ENCODE measurements at regions not wholly inside any gene's neighbourhood (a gene's known extent, or its start where the extent isn't known, plus 50 kb on each side); places are given as distances from the start of the nearest gene placed in this dataset.

- no peak overlapping the region for H3K27ac ChIP-seq
- TF ChIP-seq ZFX (IDR thresholded peaks at IDR 0.05) (no peak), CTCF (conservative IDR thresholded peaks at IDR 0.05) (peak; percentile 95)
Observed at GRCh38 chr1:36609241-36610027, 126.7 kb upstream of the CSF3R start.

DNA sequence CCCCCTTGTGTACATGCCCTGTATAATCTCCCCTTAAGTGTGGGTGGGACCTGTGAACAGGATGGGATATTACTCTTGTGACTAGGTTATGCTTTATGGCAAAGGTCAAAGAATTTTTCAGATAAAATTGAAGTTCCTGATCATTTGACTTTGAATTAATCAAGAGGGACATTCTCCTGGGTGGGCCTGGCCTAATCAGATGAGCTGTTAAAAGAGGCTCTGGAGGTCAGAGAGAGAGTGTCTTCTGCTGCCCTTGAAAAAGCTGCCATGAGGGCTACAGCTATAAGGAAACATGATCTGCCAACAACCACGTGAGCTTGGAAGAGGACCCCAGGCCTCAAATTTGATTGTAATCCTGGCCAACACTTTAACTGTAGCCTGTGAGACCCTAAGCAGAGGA is 125.6 kb upstream of the CSF3R start:
- TF ChIP-seq ZFX (IDR thresholded peaks at IDR 0.05) (no peak), CTCF (conservative IDR thresholded peaks at IDR 0.05) (no peak)

DNA sequence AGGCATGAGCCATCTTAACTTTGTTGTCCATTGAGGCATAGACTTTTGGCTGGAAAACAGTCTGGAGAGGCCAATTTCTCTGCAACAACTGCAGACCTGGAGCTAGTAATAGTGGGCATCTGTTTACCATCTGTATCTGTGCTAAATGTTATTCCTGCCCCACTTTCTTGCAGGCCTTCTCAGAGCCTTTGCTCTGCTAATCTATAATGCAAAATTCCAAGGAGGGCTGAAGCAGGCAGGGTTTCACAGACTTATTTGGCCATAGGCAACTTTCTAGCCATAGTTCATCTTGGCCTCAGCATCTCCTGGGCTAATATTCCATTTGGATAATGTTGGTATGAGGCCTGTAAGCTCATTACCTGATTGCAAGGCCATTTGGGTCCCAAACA is 124.5 kb upstream of the CSF3R start:
- no peak overlapping the region for H3K27ac ChIP-seq
- TF ChIP-seq ZFX (IDR thresholded peaks at IDR 0.05) (no peak), CTCF (conservative IDR thresholded peaks at IDR 0.05) (no peak)

More for the DNA sequence above, 125.6 kb upstream of the CSF3R start:
- no peak overlapping the region for H3K27ac ChIP-seq

GRCh38 chr1:36606641-36607262 is 124.0 kb upstream of the CSF3R start:
- H3K27ac ChIP-seq: no peak overlapping the region
- TF ChIP-seq ZFX (IDR thresholded peaks at IDR 0.05) (no peak), CTCF (conservative IDR thresholded peaks at IDR 0.05) (no peak)

- TF ChIP-seq CTCF (conservative IDR thresholded peaks at IDR 0.05) (no peak), ZFX (IDR thresholded peaks at IDR 0.05) (no peak)
- no peak overlapping the region for H3K27ac ChIP-seq
Observed at GRCh38 chr1:36605942-36606640, 123.4 kb upstream of the CSF3R start.

- TF ChIP-seq ZFX (IDR thresholded peaks at IDR 0.05) (no peak), CTCF (conservative IDR thresholded peaks at IDR 0.05) (no peak)
- H3K27ac ChIP-seq: no peak overlapping the region
Observed at GRCh38 chr1:36603461-36603860, 120.7 kb upstream of the CSF3R start.

DNA sequence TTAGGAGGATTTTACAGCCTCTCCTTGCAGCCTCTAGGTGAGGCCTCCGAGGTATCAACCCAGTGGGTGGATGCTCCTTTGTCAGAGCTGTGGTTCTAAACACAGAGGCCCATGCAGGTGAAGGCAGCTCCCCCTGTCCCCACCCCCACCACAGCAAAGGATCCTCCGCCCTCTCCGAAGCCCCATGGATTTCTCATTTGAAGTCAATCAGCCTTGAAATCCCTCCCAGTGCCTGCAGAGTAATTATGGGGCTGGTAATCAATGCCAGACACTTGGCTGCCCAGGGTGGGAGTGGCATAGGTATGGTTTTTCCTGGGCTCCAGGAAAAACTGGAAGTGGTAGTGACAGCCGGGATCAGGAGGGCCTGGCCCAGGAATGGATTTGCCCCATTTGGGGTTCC is 119.5 kb upstream of the CSF3R start:
- TF ChIP-seq CTCF (conservative IDR thresholded peaks at IDR 0.05): no peak
- TF ChIP-seq ZFX (IDR thresholded peaks at IDR 0.05): no peak
- H3K27ac ChIP-seq: no peak overlapping the region

All from C4-2B (cell line).